ENCODE measurements at regions not wholly inside any gene's neighbourhood (a gene's known extent, or its start where the extent isn't known, plus 50 kb on each side); places are given as distances from the start of the nearest gene placed in this dataset.
"Not testable (repeated sequence)": the region's sequence is repeated elsewhere in the genome, so short reads cannot be mapped to it uniquely, and the experiment has no call there.

GRCh38 chr2:21371499-21372003, 247.8 kb downstream of the TDRD15 start:
- DNase-seq (ENCODE audit: low spot score) = no peak
- TF ChIP-seq CTCF (IDR thresholded peaks at IDR 0.05; ENCODE audit: extremely low read depth, missing control alignments) = no peak

- no peak for DNase-seq (ENCODE audit: low spot score)
- TF ChIP-seq CTCF (IDR thresholded peaks at IDR 0.05; ENCODE audit: extremely low read depth, missing control alignments) = peak; percentile 41
Observed at GRCh38 chr2:21372654-21373053, 248.9 kb downstream of the TDRD15 start.

- no peak for DNase-seq (ENCODE audit: low spot score)
- no peak for TF ChIP-seq CTCF (IDR thresholded peaks at IDR 0.05; ENCODE audit: extremely low read depth, missing control alignments)
Observed at GRCh38 chr2:21376864-21377263, 253.1 kb downstream of the TDRD15 start.

GRCh38 chr2:21379140-21379539, 255.4 kb downstream of the TDRD15 start:
- TF ChIP-seq CTCF (IDR thresholded peaks at IDR 0.05; ENCODE audit: extremely low read depth, missing control alignments) = no peak
- DNase-seq (ENCODE audit: low spot score) = no peak

GRCh38 chr2:21379668-21380067, 255.9 kb downstream of the TDRD15 start:
- DNase-seq (ENCODE audit: low spot score) = not testable (repeated sequence)

- no peak for TF ChIP-seq CTCF (IDR thresholded peaks at IDR 0.05; ENCODE audit: extremely low read depth, missing control alignments)
- no peak for DNase-seq (ENCODE audit: low spot score)
Observed at GRCh38 chr2:21381421-21381820, 257.7 kb downstream of the TDRD15 start.

- no peak for TF ChIP-seq CTCF (IDR thresholded peaks at IDR 0.05; ENCODE audit: extremely low read depth, missing control alignments)
Observed at GRCh38 chr2:21382701-21383520, 259.1 kb downstream of the TDRD15 start.

GRCh38 chr2:21386666-21387065, 262.9 kb downstream of the TDRD15 start:
- no peak for DNase-seq (ENCODE audit: low spot score)
- TF ChIP-seq CTCF (IDR thresholded peaks at IDR 0.05; ENCODE audit: extremely low read depth, missing control alignments) = no peak

More at GRCh38 chr2:21382701-21383520, 259.1 kb downstream of the TDRD15 start:
- no peak for DNase-seq (ENCODE audit: low spot score)

All from GM20000 (cell line).